HG03575 (cell line): ENCODE measurements at regions not wholly inside any gene's neighbourhood (a gene's known extent, or its start where the extent isn't known, plus 50 kb on each side); places are given as distances from the start of the nearest gene placed in this dataset.

Source experiments
- ATAC-seq: cut with Tn5 transposase; IDR thresholded peaks from one replicate; pipeline ENCODE4 v1.9.1; 2021; ENCODE audit not compliant: unreplicated experiment, insufficient number of reproducible peaks, low FRiP score; ENCODE audit errors: extremely low read depth

GRCh38 chr6:54771968-54772367 lies 74.6 kb upstream of the FAM83B start:
- no peak for ATAC-seq

- ATAC-seq = no peak
Measured at GRCh38 chr6:54772610-54773009, 74.0 kb upstream of the FAM83B start.

GRCh38 chr6:54775576-54775975 lies 71.0 kb upstream of the FAM83B start:
- ATAC-seq = no peak

- no peak for ATAC-seq
Measured at GRCh38 chr6:54776891-54777290, 69.7 kb upstream of the FAM83B start.

GRCh38 chr6:54778731-54779130 lies 67.8 kb upstream of the FAM83B start:
- ATAC-seq = no peak

GRCh38 chr6:54784011-54784410 lies 62.6 kb upstream of the FAM83B start:
- ATAC-seq = no peak

- no peak for ATAC-seq
Measured at GRCh38 chr6:54786154-54786553, 60.4 kb upstream of the FAM83B start.

GRCh38 chr6:54787825-54788224 lies 58.7 kb upstream of the FAM83B start:
- ATAC-seq = no peak
